H1 (cell line): ENCODE measurements at regions not wholly inside any gene's neighbourhood (a gene's known extent, or its start where the extent isn't known, plus 50 kb on each side); places are given as distances from the start of the nearest gene placed in this dataset.

Source experiments
- CTCF ChIA-PET: fragments of 300-600 bp; sonication (Branson Sonifier 250); formaldehyde crosslinking; loops from one replicate; lab custom pipeline; 2021; ENCODE audit not compliant: partially characterized antibody; lab: Charles Lee
- POLR2A ChIA-PET: fragments of 300-600 bp; sonication (Branson Sonifier 250); formaldehyde crosslinking; loops from one replicate; lab custom pipeline; 2021; ENCODE audit warnings: inconsistent platforms; ENCODE audit not compliant: partially characterized antibody; lab: Charles Lee
- DNase-seq, 2 experiments: peaks; one replicate each; pipeline versions ENCODE4 v3.0.0 to v3.0.0-alpha.2; 2010 to 2022; ENCODE audit warnings: low spot score in 2 of 2, low read depth in 1 of 2, mixed read lengths in 1 of 2
- FAIRE-seq: peaks from 2 replicates; lab custom pipeline; 2011; peaks lifted over from hg19 to GRCh38; lab: Jason Lieb, UNC
- H2AFZ ChIP-seq: 2 replicates; pipeline ENCODE4 v1.8.1; 2012; ENCODE audit warnings: low read length, inconsistent platforms
- H2AK5ac ChIP-seq: 2 replicates; pipeline ENCODE4 v1.6.1; 2013; ENCODE audit warnings: low read depth, low read length
- H2BK120ac ChIP-seq: replicated peaks from 2 replicates; pipeline ENCODE3; 2013; ENCODE audit warnings: low read depth, low read length, inconsistent platforms
- H2BK12ac ChIP-seq: 2 replicates; pipeline ENCODE4 v1.6.1; 2013; ENCODE audit warnings: low read depth, low read length
- H2BK15ac ChIP-seq: 2 replicates; pipeline ENCODE4 v1.6.1; 2013; ENCODE audit warnings: low read length
- H2BK20ac ChIP-seq: 2 replicates; pipeline ENCODE4 v1.6.1; 2013; ENCODE audit warnings: low read length
- H2BK5ac ChIP-seq: 2 replicates; pipeline ENCODE4 v1.6.1; 2013; ENCODE audit warnings: low read depth, low read length
- H3K14ac ChIP-seq: 2 replicates; pipeline ENCODE4 v1.6.1; 2013; ENCODE audit warnings: inconsistent platforms; ENCODE audit not compliant: insufficient read length
- H3K18ac ChIP-seq: 2 replicates; pipeline ENCODE4 v1.6.1; 2013; ENCODE audit warnings: low read length; ENCODE audit errors: extremely low read depth
- H3K23ac ChIP-seq: 2 replicates; pipeline ENCODE4 v1.6.1; 2013; ENCODE audit warnings: inconsistent platforms; ENCODE audit not compliant: insufficient read length
- H3K23me2 ChIP-seq: 2 replicates; pipeline ENCODE4 v1.6.1; 2013; ENCODE audit warnings: low read depth, low read length
- H3K27ac ChIP-seq: 2 replicates; pipeline ENCODE4 v1.6.1; 2011; ENCODE audit warnings: low read depth, low read length, inconsistent platforms
- H3K27me3 ChIP-seq, 4 experiments: replicated peaks in 1 of 4; 1 replicate in 1 of 4; 2 replicates in 3 of 4; pipeline versions ENCODE4 v1.6.1 to v1.8.1; 2011 to 2013; ENCODE audit warnings: low read length in 3 of 4, mild to moderate bottlenecking in 3 of 4, inconsistent platforms in 2 of 4, mixed read lengths in 2 of 4, moderate library complexity in 1 of 4; ENCODE audit not compliant: control insufficient read depth in 3 of 4, insufficient read depth in 3 of 4; ENCODE audit errors: extremely low read depth in 1 of 4
- H3K36me3 ChIP-seq, 4 experiments: 2 replicates each; pipeline versions ENCODE4 v1.6.1 to v1.8.1; 2011 to 2013; ENCODE audit warnings: mild to moderate bottlenecking in 4 of 4, low read length in 3 of 4, moderate library complexity in 2 of 4, control low read depth in 1 of 4, inconsistent platforms in 1 of 4; ENCODE audit not compliant: insufficient read depth in 4 of 4, control insufficient read depth in 2 of 4
- H3K4ac ChIP-seq: replicated peaks from 2 replicates; pipeline ENCODE3; 2013; ENCODE audit warnings: low read length, low read depth, mixed read lengths, inconsistent platforms; ENCODE audit not compliant: insufficient read length
- H3K4me1 ChIP-seq, 4 experiments: replicated peaks in 1 of 4; 1 replicate in 1 of 4; 2 replicates in 3 of 4; pipeline versions ENCODE4 v1.6.1 to v1.8.1; 2011 to 2013; ENCODE audit warnings: low read length in 3 of 4, inconsistent platforms in 2 of 4, mixed read lengths in 1 of 4; ENCODE audit not compliant: insufficient read depth in 4 of 4, control insufficient read depth in 3 of 4
- H3K4me2 ChIP-seq, 2 experiments: 2 replicates each; pipeline versions ENCODE4 v1.6.1 to v1.8.1; 2011 to 2013; ENCODE audit warnings: low read depth in 2 of 2, low read length in 2 of 2, control low read depth in 1 of 2, inconsistent platforms in 1 of 2, mild to moderate bottlenecking in 1 of 2; ENCODE audit not compliant: insufficient read depth in 1 of 2
- H3K4me3 ChIP-seq, 4 experiments: fragments of 200-600, 300-600 bp in 1 of 4; sonication (generic), shearing (Covaris generic), sonication (Bioruptor Twin) in 1 of 4; 2 replicates each; pipeline versions ENCODE4 v1.5.1 to v1.8.1; 2011 to 2016; ENCODE audit warnings: low read length in 4 of 4, low read depth in 3 of 4, control low read depth in 2 of 4, inconsistent platforms in 2 of 4, mild to moderate bottlenecking in 2 of 4, mixed read lengths in 1 of 4, moderate library complexity in 1 of 4; ENCODE audit not compliant: insufficient read depth in 2 of 4; ENCODE audit errors: extremely low read depth in 1 of 4
- H3K56ac ChIP-seq: replicated peaks from 2 replicates; pipeline ENCODE3; 2013; ENCODE audit warnings: low read depth, mild to moderate bottlenecking, mixed read lengths, low read length, inconsistent platforms; ENCODE audit not compliant: insufficient read length
- H3K79me1 ChIP-seq: 2 replicates; pipeline ENCODE4 v1.6.1; 2013; ENCODE audit warnings: low read depth, low read length, control low read depth
- H3K79me2 ChIP-seq, 2 experiments: 2 replicates each; pipeline versions ENCODE4 v1.6.1 to v1.8.1; 2012 to 2013; ENCODE audit warnings: low read length in 2 of 2, mild to moderate bottlenecking in 2 of 2, inconsistent platforms in 1 of 2; ENCODE audit not compliant: insufficient read depth in 2 of 2, control insufficient read depth in 1 of 2
- H3K9ac ChIP-seq, 4 experiments: replicated peaks in 1 of 4; 1 replicate in 1 of 4; 2 replicates in 3 of 4; pipeline versions ENCODE4 v1.6.1 to v1.8.1; 2011 to 2013; ENCODE audit warnings: low read depth in 3 of 4, low read length in 3 of 4, control low read depth in 2 of 4, mild to moderate bottlenecking in 2 of 4, moderate library complexity in 2 of 4, inconsistent platforms in 1 of 4; ENCODE audit errors: extremely low read depth in 1 of 4
- H3K9me3 ChIP-seq, 2 experiments: 2 replicates each; pipeline versions ENCODE4 v1.6.1 to v1.8.1; 2012 to 2013; ENCODE audit warnings: mild to moderate bottlenecking in 2 of 2, moderate library complexity in 2 of 2, control low read depth in 1 of 2, inconsistent platforms in 1 of 2, low read depth in 1 of 2, low read length in 1 of 2, mixed read lengths in 1 of 2; ENCODE audit not compliant: insufficient read depth in 2 of 2
- H4K20me1 ChIP-seq, 2 experiments: replicated peaks in 1 of 2; 2 replicates each; pipeline versions ENCODE3 to v1.8.1; 2011 to 2013; ENCODE audit warnings: inconsistent platforms in 2 of 2, low read length in 2 of 2, mild to moderate bottlenecking in 1 of 2; ENCODE audit not compliant: insufficient read depth in 2 of 2, control insufficient read depth in 1 of 2
- H4K5ac ChIP-seq: 2 replicates; pipeline ENCODE4 v1.6.1; 2013; ENCODE audit warnings: low read length, low read depth, mixed read lengths, inconsistent platforms; ENCODE audit not compliant: insufficient read length
- H4K8ac ChIP-seq: 2 replicates; pipeline ENCODE4 v1.8.0; 2013; ENCODE audit warnings: mild to moderate bottlenecking, moderate library complexity, low read length, inconsistent platforms; ENCODE audit not compliant: insufficient read depth; ENCODE audit errors: extremely low read depth
- H4K91ac ChIP-seq: replicated peaks from 2 replicates; pipeline ENCODE3; 2013; ENCODE audit warnings: low read length, mixed read lengths, inconsistent platforms; ENCODE audit not compliant: insufficient read length
- BRCA1 ChIP-seq: IDR thresholded peaks from 2 replicates; pipeline ENCODE4 v1.6.1; 2012; ENCODE audit warnings: low read depth, low read length, improper control_type of control experiment
- CEBPB ChIP-seq: IDR thresholded peaks from 2 replicates; pipeline ENCODE4 v1.6.1; 2012; ENCODE audit warnings: low read depth, low read length
- CHD1 ChIP-seq: IDR thresholded peaks from 2 replicates; pipeline ENCODE4 v1.6.1; 2012; ENCODE audit warnings: low read depth, low read length, improper control_type of control experiment
- CTBP2 ChIP-seq: IDR thresholded peaks from 2 replicates; pipeline ENCODE4 v1.7.0; 2011; ENCODE audit warnings: borderline replicate concordance, mild to moderate bottlenecking, moderate library complexity, mixed read lengths, low read length; ENCODE audit not compliant: insufficient read depth, insufficient read length
- GABPA ChIP-seq: IDR thresholded peaks from 2 replicates; pipeline ENCODE4 v1.6.1; 2011; ENCODE audit warnings: mild to moderate bottlenecking, low read length, moderate library complexity, borderline replicate concordance; ENCODE audit not compliant: insufficient read depth
- JUND ChIP-seq: IDR thresholded peaks from 2 replicates; pipeline ENCODE4 v1.6.1; 2011; ENCODE audit warnings: mild to moderate bottlenecking, improper control_type of control experiment, low read length
- SIX5 ChIP-seq: IDR thresholded peaks from 2 replicates; pipeline ENCODE4 v1.6.1; 2011; ENCODE audit warnings: mild to moderate bottlenecking, low read depth, low read length
- SUZ12 ChIP-seq: fragments of 200-600 bp; sonication (generic); IDR thresholded peaks from 2 replicates; pipeline ENCODE4 v1.6.1; 2012; ENCODE audit warnings: mild to moderate bottlenecking, inconsistent platforms, low read length, moderate library complexity, mixed read lengths
- TCF12 ChIP-seq: IDR thresholded peaks from 2 replicates; pipeline ENCODE4 v1.6.1; 2011; ENCODE audit warnings: low read depth, mild to moderate bottlenecking, low read length
- YY1 ChIP-seq: IDR thresholded peaks from 2 replicates; pipeline ENCODE4 v1.6.1; 2011; ENCODE audit warnings: low read depth, mild to moderate bottlenecking, low read length
- whole genome bisulfite sequencing, 2 experiments: shearing (Covaris generic) in 1 of 2; methylation state at CpG; one replicate each; pipeline versions ENCODE4 v1.1.6 to v1.1.7; 2013 to 2015; ENCODE audit warnings: low lambda C conversion rate in 2 of 2, mixed read lengths in 2 of 2, inconsistent platforms in 1 of 2, low coverage in 1 of 2, missing lambda C conversion rate in 1 of 2; ENCODE audit not compliant: insufficient replicate concordance in 2 of 2, insufficient coverage in 1 of 2, insufficient read length in 1 of 2; ENCODE audit errors: extremely low coverage in 1 of 2, missing lambda C conversion rate in 1 of 2; 5-methylcytosine and 5-hydroxymethylcytosine counted together

- Histone ChIP-seq H4K8ac (no peak overlapping the region), H3K9me3 (no peaks in the 10 kb centered on the region), H4K91ac (no peak overlapping the region), H2BK15ac (no peak overlapping the region), H2AFZ (no peak overlapping the region), H3K23me2 (peaks cover 3% of the 10 kb centered on the region; the same call in 1 of the 2 replicates), H4K5ac (no peak overlapping the region), H3K27me3 (no peaks in the 10 kb centered on the region; a peak in 1 of 7 replicates), H3K14ac (no peak overlapping the region), H3K18ac (no peak overlapping the region), H3K79me1 (no peaks in the 10 kb centered on the region), H2BK120ac (no peak overlapping the region), H3K23ac (no peak overlapping the region), H3K79me2 (no peaks in the 10 kb centered on the region), H2BK5ac (no peak overlapping the region), H3K27ac (no peak overlapping the region), H3K4ac (no peak overlapping the region), H3K56ac (no peak overlapping the region), H3K4me1 (peaks cover 4 to 8% (median 6%) of the 10 kb centered on the region in 4 experiments; a peak in 6 of 7 replicates), H4K20me1 (no peaks in the 10 kb centered on the region), H3K4me2 (no peak overlapping the region), H3K36me3 (no peaks in the 10 kb centered on the region), H2AK5ac (no peak overlapping the region), H2BK20ac (no peak overlapping the region), H3K4me3 (no peak overlapping the region), H2BK12ac (no peak overlapping the region), H3K9ac (no peak overlapping the region)
- WGBS, 2 experiments = 78% methylated on average over 6 of the region's 6 CpGs; no CpG with 5 or more reads in 1 of the 2 experiments
- ChIA-PET POLR2A (no interaction called here), CTCF (interaction anchor here (0.6 to 1.1 kb wide), 3 partner anchors 27 to 423 kb away, joined by 3 read pairs; no protein-coding TSS in a partner anchor)
- TF ChIP-seq TCF12 = no peak
- TF ChIP-seq JUND = no peak
- no peak for TF ChIP-seq YY1
- no peak for TF ChIP-seq GABPA
- no peak for TF ChIP-seq SIX5
- no peak for TF ChIP-seq CTBP2
- no peak for TF ChIP-seq BRCA1
- no peak for TF ChIP-seq CEBPB
- TF ChIP-seq SUZ12 = no peak
- no peak for TF ChIP-seq CHD1
- FAIRE-seq (no peak), DNase-seq (no peak)
Observed at GRCh38 chr16:86980644-86981043, 336.5 kb downstream of the C16orf95 start.
